ENCODE measurements at regions not wholly inside any gene's neighbourhood (a gene's known extent, or its start where the extent isn't known, plus 50 kb on each side); places are given as distances from the start of the nearest gene placed in this dataset.

GRCh38 chr5:171673840-171674239 lies 111.8 kb upstream of the SMIM23 start:
- TF ChIP-seq, protein P1, sequence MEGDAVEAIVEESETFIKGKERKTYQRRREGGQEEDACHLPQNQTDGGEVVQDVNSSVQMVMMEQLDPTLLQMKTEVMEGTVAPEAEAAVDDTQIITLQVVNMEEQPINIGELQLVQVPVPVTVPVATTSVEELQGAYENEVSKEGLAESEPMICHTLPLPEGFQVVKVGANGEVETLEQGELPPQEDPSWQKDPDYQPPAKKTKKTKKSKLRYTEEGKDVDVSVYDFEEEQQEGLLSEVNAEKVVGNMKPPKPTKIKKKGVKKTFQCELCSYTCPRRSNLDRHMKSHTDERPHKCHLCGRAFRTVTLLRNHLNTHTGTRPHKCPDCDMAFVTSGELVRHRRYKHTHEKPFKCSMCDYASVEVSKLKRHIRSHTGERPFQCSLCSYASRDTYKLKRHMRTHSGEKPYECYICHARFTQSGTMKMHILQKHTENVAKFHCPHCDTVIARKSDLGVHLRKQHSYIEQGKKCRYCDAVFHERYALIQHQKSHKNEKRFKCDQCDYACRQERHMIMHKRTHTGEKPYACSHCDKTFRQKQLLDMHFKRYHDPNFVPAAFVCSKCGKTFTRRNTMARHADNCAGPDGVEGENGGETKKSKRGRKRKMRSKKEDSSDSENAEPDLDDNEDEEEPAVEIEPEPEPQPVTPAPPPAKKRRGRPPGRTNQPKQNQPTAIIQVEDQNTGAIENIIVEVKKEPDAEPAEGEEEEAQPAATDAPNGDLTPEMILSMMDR (IDR thresholded peaks at IDR 0.05): no peak
- TF ChIP-seq POLR2AphosphoS5 (IDR thresholded peaks at IDR 0.05) (no peak), POLR2A (IDR thresholded peaks at IDR 0.05) (no peak), EP300 (IDR thresholded peaks at IDR 0.05) (no peak)
